Fibroblast of mammary gland (primary cell): ENCODE measurements at regions not wholly inside any gene's neighbourhood (a gene's known extent, or its start where the extent isn't known, plus 50 kb on each side); places are given as distances from the start of the nearest gene placed in this dataset.
A peak's percentile ranks its signal among the peaks of the same experiment; 100 is the strongest.

Experiments used
- DNase-seq: peaks from one replicate; pipeline ENCODE4 v3.0.0-alpha.2; 2010; ENCODE audit warnings: low read depth
- H3K4me3 ChIP-seq: 2 replicates; pipeline ENCODE4 v1.5.1; 2011; ENCODE audit warnings: low read depth, mild to moderate bottlenecking, low read length, moderate library complexity; ENCODE audit not compliant: control insufficient read depth
- TF ChIP-seq, protein P1 (sequence below): conservative IDR thresholded peaks from 2 replicates; pipeline ENCODE4 v1.5.1; 2011; ENCODE audit warnings: low read depth, low read length, inconsistent platforms; ENCODE audit not compliant: control insufficient read depth, insufficient read depth

DNA sequence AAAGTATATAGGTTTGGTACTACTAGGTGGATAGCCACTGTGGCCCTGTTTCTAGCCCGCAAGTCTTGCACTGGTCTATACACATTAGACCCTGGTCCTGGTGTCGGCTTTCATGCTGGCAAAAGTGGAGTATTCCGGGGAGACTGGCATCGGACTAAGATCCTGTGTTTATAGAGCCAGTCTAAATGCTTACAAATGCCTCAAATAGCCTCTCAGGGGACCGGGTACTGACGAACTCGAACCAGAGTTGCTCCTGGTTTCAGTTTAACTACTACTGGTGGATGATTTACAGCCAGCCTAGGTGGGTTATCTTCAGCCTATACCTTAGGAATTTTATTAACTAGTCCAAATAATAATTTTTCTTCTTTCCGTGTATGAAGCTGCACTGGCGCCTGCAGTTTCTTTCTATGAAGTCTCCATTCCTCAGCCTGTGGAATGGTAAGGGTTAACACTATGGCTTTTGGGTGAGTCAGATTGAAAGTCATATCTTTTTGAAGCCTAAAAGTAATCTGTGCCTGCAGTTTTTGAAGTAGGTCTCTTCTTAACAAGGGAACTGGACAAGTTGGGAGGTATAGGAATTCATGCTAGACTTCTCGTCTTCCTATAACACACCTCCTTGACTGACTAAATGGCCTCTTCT lies 51.3 kb downstream of the OR10H4 start:
- H3K4me3 ChIP-seq, result no peak overlapping the region
- TF ChIP-seq, protein P1, sequence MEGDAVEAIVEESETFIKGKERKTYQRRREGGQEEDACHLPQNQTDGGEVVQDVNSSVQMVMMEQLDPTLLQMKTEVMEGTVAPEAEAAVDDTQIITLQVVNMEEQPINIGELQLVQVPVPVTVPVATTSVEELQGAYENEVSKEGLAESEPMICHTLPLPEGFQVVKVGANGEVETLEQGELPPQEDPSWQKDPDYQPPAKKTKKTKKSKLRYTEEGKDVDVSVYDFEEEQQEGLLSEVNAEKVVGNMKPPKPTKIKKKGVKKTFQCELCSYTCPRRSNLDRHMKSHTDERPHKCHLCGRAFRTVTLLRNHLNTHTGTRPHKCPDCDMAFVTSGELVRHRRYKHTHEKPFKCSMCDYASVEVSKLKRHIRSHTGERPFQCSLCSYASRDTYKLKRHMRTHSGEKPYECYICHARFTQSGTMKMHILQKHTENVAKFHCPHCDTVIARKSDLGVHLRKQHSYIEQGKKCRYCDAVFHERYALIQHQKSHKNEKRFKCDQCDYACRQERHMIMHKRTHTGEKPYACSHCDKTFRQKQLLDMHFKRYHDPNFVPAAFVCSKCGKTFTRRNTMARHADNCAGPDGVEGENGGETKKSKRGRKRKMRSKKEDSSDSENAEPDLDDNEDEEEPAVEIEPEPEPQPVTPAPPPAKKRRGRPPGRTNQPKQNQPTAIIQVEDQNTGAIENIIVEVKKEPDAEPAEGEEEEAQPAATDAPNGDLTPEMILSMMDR, result no peak
- no peak for DNase-seq

- H3K4me3 ChIP-seq, result peak overlapping the region; percentile 42
- TF ChIP-seq, protein P1, result no peak
- peak; percentile 72 for DNase-seq
Measured at GRCh38 chr19:16001481-16002312, 52.9 kb downstream of the OR10H4 start.

GRCh38 chr19:16002406-16003384 lies 53.9 kb downstream of the OR10H4 start:
- DNase-seq, result peak; percentile 8
- TF ChIP-seq, protein P1, result no peak
- H3K4me3 ChIP-seq, result peak overlapping the region; percentile 42

DNA sequence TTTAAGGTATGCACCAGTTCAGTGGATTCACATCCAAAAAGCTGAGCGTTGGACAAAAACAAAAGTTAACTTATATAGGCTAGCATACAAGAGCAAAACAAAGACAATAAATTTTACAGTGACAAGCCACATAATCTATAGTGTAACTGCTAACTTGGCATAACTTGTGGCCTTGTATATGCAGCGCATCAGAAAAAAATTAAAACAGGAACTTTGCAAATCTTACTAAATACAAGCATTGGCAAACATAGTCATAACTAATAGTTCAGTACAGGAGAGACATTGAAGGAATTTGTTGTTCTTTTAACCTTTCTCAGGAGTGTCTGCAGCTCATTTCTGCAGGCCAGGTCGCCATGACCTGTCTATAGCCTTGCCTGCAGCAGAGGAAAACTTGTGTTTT lies 54.6 kb downstream of the OR10H4 start:
- DNase-seq, result no peak
- TF ChIP-seq, protein P1, result no peak

GRCh38 chr19:16005925-16006324 lies 57.1 kb downstream of the OR10H4 start:
- no peak for DNase-seq
- H3K4me3 ChIP-seq, result no peak overlapping the region
- TF ChIP-seq, protein P1, result no peak

More for the DNA sequence above, 54.6 kb downstream of the OR10H4 start:
- H3K4me3 ChIP-seq, result no peak overlapping the region

- TF ChIP-seq, protein P1, result no peak
- H3K4me3 ChIP-seq, result no peak overlapping the region
- DNase-seq, result no peak
Measured at GRCh38 chr19:16012552-16012951, 63.7 kb upstream of the TPM4 start.
